ENCODE measurements at regions not wholly inside any gene's neighbourhood (a gene's known extent, or its start where the extent isn't known, plus 50 kb on each side); places are given as distances from the start of the nearest gene placed in this dataset.

DNA sequence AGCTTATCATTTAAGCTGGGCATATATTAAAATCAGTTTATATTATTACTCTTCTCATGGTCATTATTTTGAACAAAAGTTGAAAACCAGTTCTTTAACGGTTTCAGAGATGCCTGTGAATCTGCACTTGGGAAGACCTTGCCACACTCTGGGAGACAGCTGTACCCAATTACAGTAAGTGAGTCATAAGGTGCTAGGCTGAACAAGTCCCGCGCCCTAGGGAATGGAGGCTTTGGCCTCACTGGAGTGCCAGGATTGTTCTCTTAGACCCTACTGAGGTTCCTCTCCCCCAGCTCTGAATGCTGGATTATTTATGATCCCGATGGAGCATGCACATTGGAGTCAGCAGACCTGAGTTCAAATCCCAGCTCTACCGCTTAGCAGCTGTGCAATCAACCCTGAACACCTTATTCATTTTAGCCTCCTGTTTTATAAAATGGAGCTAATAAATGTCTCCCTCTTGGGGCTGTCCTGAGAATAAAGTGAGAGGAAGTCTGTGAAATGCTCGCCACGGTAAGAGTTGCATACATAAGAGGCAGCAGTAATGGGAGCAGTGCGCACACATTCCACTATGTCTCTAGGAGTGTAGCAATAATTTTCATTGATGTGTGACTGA is 266.2 kb downstream of the FOXD2 start:
- no peak overlapping the region for H3K4me3 ChIP-seq
- DNase-seq (ENCODE audit: low spot score), result no peak
- H3K27ac ChIP-seq, result peak overlapping the region; percentile 59 to 78
- TF ChIP-seq, protein P1, sequence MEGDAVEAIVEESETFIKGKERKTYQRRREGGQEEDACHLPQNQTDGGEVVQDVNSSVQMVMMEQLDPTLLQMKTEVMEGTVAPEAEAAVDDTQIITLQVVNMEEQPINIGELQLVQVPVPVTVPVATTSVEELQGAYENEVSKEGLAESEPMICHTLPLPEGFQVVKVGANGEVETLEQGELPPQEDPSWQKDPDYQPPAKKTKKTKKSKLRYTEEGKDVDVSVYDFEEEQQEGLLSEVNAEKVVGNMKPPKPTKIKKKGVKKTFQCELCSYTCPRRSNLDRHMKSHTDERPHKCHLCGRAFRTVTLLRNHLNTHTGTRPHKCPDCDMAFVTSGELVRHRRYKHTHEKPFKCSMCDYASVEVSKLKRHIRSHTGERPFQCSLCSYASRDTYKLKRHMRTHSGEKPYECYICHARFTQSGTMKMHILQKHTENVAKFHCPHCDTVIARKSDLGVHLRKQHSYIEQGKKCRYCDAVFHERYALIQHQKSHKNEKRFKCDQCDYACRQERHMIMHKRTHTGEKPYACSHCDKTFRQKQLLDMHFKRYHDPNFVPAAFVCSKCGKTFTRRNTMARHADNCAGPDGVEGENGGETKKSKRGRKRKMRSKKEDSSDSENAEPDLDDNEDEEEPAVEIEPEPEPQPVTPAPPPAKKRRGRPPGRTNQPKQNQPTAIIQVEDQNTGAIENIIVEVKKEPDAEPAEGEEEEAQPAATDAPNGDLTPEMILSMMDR (IDR thresholded peaks at IDR 0.05), result no peak

DNA sequence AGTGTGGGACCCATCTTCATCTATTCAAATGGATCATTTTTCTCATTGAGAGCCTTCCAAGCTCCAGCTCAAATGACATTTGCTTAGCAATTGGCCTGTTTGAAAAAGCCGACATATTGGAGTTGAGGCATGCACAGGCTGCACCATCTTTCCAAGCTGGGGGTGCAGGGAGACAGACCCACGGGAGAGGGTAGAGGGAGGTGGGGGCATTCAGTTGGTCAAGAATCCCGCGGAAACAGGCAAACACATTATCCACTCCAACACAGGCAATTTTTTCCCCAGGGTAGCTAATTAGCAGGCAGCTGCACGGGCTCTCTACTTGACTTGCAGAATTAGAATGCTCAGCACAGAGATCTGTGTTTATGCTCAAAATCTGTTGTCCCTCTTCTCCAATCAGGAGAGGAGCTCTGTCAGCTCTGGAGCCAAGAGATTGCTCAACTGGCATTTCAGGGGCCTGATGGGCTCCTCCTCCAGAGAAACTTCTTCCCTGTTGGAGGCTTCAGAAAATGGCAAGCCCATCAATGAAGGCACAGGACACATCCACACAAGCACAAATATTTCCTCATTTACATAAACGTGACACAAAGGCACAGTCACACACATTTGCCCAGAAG is 267.8 kb downstream of the FOXD2 start:
- no peak overlapping the region for H3K4me3 ChIP-seq
- no peak overlapping the region for H3K27ac ChIP-seq
- DNase-seq (ENCODE audit: low spot score), result no peak
- TF ChIP-seq, protein P1 (IDR thresholded peaks at IDR 0.05), result no peak

DNA sequence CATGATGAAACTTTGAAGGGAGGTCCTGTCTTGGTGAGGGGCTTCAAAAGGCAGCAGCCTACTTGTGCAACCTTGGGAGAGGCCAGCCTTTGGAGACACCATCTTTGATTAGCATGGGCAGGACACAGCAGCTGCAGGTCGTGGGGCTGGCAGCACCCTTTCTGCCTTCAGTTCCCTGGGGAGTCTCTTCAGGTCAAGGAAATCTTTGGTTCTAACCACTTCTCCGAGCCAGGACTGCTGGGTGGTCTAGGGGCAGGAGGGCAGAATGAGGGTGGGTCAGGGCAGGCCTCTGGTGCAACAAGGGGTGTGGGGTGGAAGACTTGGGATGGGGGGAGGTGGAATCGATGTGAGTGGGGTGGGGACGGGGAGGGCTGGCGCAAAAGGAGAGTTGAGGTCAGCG is 269.7 kb downstream of the FOXD2 start:
- TF ChIP-seq, protein P1 (IDR thresholded peaks at IDR 0.05), result no peak
- H3K27ac ChIP-seq, result no peak overlapping the region
- DNase-seq (ENCODE audit: low spot score), result no peak
- no peak overlapping the region for H3K4me3 ChIP-seq

DNA sequence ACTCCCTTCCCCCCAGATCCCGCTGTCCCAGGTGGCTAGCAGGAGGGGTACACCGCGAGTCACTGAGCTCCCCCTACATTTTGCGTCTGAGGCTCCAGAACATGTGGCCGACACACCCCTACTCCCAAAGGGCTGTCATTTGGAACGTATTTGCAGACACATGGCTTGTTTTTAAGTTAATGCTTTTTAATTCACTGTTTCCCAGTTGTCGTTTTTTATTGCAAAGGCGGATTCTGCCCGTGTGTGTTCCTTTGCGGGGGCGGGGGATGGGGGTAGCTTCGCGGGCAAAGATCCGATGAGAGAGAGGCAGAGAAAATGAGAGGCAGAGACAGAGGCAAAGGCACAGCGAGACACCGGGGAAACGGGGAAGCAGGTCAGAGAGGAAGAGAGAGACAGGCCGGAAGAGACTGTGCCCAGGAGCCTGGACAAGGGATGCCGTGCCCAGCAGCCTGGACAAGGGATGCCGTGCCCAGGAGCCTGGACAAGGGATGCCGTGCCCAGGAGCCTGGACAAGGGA is 270.2 kb downstream of the FOXD2 start:
- no peak for DNase-seq (ENCODE audit: low spot score)
- no peak overlapping the region for H3K27ac ChIP-seq

DNA sequence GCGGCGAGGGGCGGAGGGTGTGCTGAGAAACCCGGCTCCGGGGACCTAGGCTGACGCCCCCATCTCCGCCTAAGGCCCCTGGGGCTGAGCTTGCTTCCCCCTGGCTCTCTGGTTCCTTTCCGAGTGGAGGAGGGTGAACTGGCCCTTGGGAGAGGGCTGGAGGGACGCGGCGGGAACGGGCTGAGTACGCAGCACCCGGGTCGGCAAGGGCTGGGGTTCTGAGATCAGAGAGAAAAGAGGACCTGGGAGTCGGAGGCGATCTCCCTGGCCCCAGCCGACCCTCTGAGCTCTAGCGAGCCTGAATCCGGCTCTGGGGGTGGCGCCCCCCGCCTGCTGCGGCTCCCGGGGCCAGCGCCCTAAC is 270.8 kb downstream of the FOXD2 start:
- peak overlapping the region; percentile 3 to 51 for H3K27ac ChIP-seq
- H3K4me3 ChIP-seq, result peak overlapping the region; percentile 80
- TF ChIP-seq, protein P1 (IDR thresholded peaks at IDR 0.05), result no peak

More for the DNA sequence above, 270.2 kb downstream of the FOXD2 start:
- peak overlapping the region; percentile 80 for H3K4me3 ChIP-seq
- TF ChIP-seq, protein P1 (IDR thresholded peaks at IDR 0.05), result no peak

DNA sequence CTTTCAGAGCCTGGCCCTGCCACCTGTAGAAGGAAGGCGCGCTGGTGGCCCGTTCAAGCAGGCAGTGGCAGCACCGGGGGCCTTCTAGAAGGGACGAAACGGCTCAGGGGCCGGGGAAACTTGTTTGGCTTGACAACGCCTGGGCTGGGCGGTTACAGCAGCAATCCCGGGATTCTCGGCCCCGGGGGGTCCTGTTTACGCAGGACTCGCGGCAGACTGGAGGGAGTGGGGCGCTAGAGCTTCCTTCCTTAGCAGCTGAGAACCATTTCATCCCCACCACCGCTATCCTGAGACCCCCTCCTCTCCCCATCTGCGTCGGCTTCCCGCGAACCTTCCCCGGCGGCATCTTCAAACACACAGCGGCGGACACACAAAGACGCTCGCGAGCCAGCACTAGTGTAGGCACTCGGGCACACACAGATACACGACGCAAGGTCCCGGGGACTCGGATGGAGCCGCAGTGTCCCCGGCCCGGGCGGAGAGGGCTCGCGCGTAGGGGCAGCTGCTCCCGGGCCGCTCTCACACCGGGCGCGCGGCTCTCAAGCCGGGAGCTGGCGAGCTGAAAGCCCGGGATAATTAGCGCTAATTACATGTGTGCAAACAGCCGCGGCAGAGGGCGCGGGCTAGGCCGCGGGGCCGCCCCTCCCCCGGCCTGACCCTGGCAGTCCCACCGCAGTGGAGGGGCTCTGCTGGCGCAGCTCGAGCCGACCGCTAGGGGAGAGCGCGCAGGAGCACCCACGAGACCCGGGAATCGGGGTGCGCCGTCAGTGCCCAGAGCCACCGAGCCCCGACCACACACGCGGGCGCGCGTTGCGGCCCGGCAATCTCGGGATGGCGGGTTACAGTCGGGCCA is 271.4 kb downstream of the FOXD2 start:
- Histone ChIP-seq H3K27ac (peak overlapping the region; percentile 24 to 51), H3K4me3 (peak overlapping the region; percentile 80)
- TF ChIP-seq, protein P1 (IDR thresholded peaks at IDR 0.05), result no peak
- no peak for DNase-seq (ENCODE audit: low spot score)

More for the DNA sequence above, 270.8 kb downstream of the FOXD2 start:
- DNase-seq (ENCODE audit: low spot score), result no peak

All from coronary artery (tissue), 2 donors.